Common myeloid progenitor, CD34-positive (primary cell): ENCODE measurements at regions not wholly inside any gene's neighbourhood (a gene's known extent, or its start where the extent isn't known, plus 50 kb on each side); places are given as distances from the start of the nearest gene placed in this dataset.

Experiments
- CTCF ChIA-PET: fragments of 350-600 bp; sonication (Branson Sonifier 250); formaldehyde crosslinking; loops from one replicate; lab custom pipeline; 2021; ENCODE audit warnings: antibody characterized with exemption; lab: Charles Lee
- POLR2A ChIA-PET: fragments of 350-600 bp; sonication (Branson Sonifier 250); formaldehyde crosslinking; loops from one replicate; lab custom pipeline; 2021; ENCODE audit warnings: antibody characterized with exemption; lab: Charles Lee
- DNase-seq, 3 donors: peaks; one replicate each; pipeline versions ENCODE4 v3.0.0 to v3.0.0-alpha.2; 2013
- H3K27ac ChIP-seq, 2 experiments: 1 replicate in 1 of 2; 2 replicates in 1 of 2; pipeline ENCODE4 v1.7.0; 2013; ENCODE audit warnings: inconsistent platforms in 2 of 2, low read length in 2 of 2, mild to moderate bottlenecking in 2 of 2, low read depth in 1 of 2, moderate library complexity in 1 of 2; ENCODE audit not compliant: severe bottlenecking in 2 of 2, insufficient read depth in 1 of 2, poor library complexity in 1 of 2
- H3K27me3 ChIP-seq, 5 experiments: replicated peaks in 2 of 5; 1 replicate in 3 of 5; 2 replicates in 2 of 5; pipeline versions ENCODE4 v1.6.1 to v1.7.0; 2013; ENCODE audit warnings: low read length in 4 of 5, mild to moderate bottlenecking in 2 of 5, moderate library complexity in 2 of 5, inconsistent platforms in 1 of 5; ENCODE audit not compliant: insufficient read depth in 5 of 5, control insufficient read depth in 4 of 5
- H3K36me3 ChIP-seq, 4 experiments: 1 replicate in 2 of 4; 2 replicates in 2 of 4; pipeline versions ENCODE4 v1.6.1 to v1.7.0; 2013; ENCODE audit warnings: low read length in 3 of 4, control low read depth in 1 of 4, mild to moderate bottlenecking in 1 of 4; ENCODE audit not compliant: control insufficient read depth in 4 of 4, insufficient read depth in 4 of 4
- H3K4me1 ChIP-seq, 4 experiments: 1 replicate in 3 of 4; 2 replicates in 1 of 4; pipeline versions ENCODE4 v1.6.1 to v1.7.1; 2013; ENCODE audit warnings: low read length in 3 of 4, mild to moderate bottlenecking in 3 of 4, control low read depth in 1 of 4, inconsistent platforms in 1 of 4, moderate library complexity in 1 of 4; ENCODE audit not compliant: control insufficient read depth in 4 of 4, insufficient read depth in 4 of 4; ENCODE audit errors: control extremely low read depth in 1 of 4
- H3K4me3 ChIP-seq, 7 experiments: 1 replicate in 4 of 7; 2 replicates in 3 of 7; pipeline versions ENCODE4 v1.5.1 to v1.7.0; 2013; ENCODE audit warnings: mild to moderate bottlenecking in 7 of 7, low read length in 6 of 7, moderate library complexity in 6 of 7, inconsistent platforms in 2 of 7, low read depth in 2 of 7, control low read depth in 1 of 7; ENCODE audit not compliant: insufficient read depth in 4 of 7, control insufficient read depth in 1 of 7; ENCODE audit errors: extremely low read depth in 1 of 7
- H3K9me3 ChIP-seq, 5 experiments: 1 replicate in 4 of 5; 2 replicates in 1 of 5; pipeline versions ENCODE4 v1.6.1 to v1.7.1; 2013; ENCODE audit warnings: low read length in 4 of 5, mild to moderate bottlenecking in 2 of 5, inconsistent platforms in 1 of 5, low read depth in 1 of 5, moderate library complexity in 1 of 5; ENCODE audit not compliant: control insufficient read depth in 4 of 5, insufficient read depth in 2 of 5; ENCODE audit errors: control extremely low read depth in 1 of 5
- whole genome bisulfite sequencing: methylation state at CpG from one replicate; pipeline ENCODE4 v1.1.5; 2013; ENCODE audit not compliant: insufficient coverage; 5-methylcytosine and 5-hydroxymethylcytosine counted together

- WGBS, result 92% methylated on average over 6 of the region's 7 CpGs
- no peak overlapping the region for H3K4me3 ChIP-seq
- ChIA-PET CTCF (interaction anchor here (0.8 kb wide), 1 partner anchor 23 kb away, joined by 3 read pairs; no protein-coding TSS in a partner anchor), POLR2A (no interaction called here)
- H3K9me3 ChIP-seq, result no peaks in the 10 kb centered on the region
- no peaks in the 10 kb centered on the region for H3K27me3 ChIP-seq
- no peak overlapping the region for H3K27ac ChIP-seq
- DNase-seq, result no peak
- no peaks in the 10 kb centered on the region for H3K36me3 ChIP-seq
- H3K4me1 ChIP-seq, result no peaks in the 10 kb centered on the region
Observed at GRCh38 chr12:77349689-77350370, 284.5 kb upstream of the E2F7 start.

- Histone ChIP-seq H3K27me3 (no peaks in the 10 kb centered on the region), H3K4me1 (peaks cover 0 to 1% (median 0%) of the 10 kb centered on the region in 4 experiments), H3K27ac (no peak overlapping the region), H3K36me3 (no peaks in the 10 kb centered on the region), H3K4me3 (no peak overlapping the region), H3K9me3 (no peaks in the 10 kb centered on the region)
- CTCF ChIA-PET, result no interaction called here
- POLR2A ChIA-PET, result no interaction called here
- DNase-seq, result no peak
- 100% methylated on average over 1 of the region's 2 CpGs for WGBS
Observed at GRCh38 chr12:77347017-77347416, 281.6 kb upstream of the E2F7 start.

DNA sequence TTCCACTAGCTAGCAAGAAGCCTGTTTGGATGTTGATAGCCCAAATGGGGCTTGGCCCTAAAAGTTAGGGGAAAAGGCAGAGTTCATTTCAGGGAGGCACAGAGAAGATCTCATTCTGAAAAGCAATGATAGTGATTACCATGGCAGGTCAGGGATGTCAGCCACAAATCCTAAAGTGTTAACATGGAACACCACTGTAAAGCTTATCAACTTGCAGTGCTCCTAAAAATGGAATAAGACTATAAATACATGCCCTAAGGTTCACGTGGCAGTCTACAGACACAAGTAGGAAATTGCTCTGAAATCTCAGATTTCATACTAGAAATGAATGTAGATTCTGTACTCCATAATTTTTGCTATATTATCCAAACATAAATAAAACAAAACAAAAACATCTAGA, 280.0 kb upstream of the E2F7 start:
- no peaks in the 10 kb centered on the region for H3K27me3 ChIP-seq
- H3K4me1 ChIP-seq, result peaks cover 0 to 1% (median 0%) of the 10 kb centered on the region in 4 experiments
- H3K27ac ChIP-seq, result no peak overlapping the region
- no peak for DNase-seq
- H3K36me3 ChIP-seq, result no peaks in the 10 kb centered on the region
- no CpG with 5 or more reads among the region's 1 CpG for WGBS
- CTCF ChIA-PET, result no interaction called here
- no peaks in the 10 kb centered on the region for H3K9me3 ChIP-seq
- no peak overlapping the region for H3K4me3 ChIP-seq
- POLR2A ChIA-PET, result no interaction called here

- H3K4me1 ChIP-seq, result peaks cover 0 to 1% (median 0%) of the 10 kb centered on the region in 4 experiments
- H3K27ac ChIP-seq, result no peak overlapping the region
- no peak overlapping the region for H3K4me3 ChIP-seq
- ChIA-PET POLR2A (no interaction called here), CTCF (no interaction called here)
- no peak for DNase-seq
- no peaks in the 10 kb centered on the region for H3K9me3 ChIP-seq
- no peaks in the 10 kb centered on the region for H3K27me3 ChIP-seq
- whole genome bisulfite sequencing, result no CpG with 5 or more reads among the region's 1 CpG
- no peaks in the 10 kb centered on the region for H3K36me3 ChIP-seq
Observed at GRCh38 chr12:77344651-77345050, 279.3 kb upstream of the E2F7 start.

GRCh38 chr12:77343291-77343690, 277.9 kb upstream of the E2F7 start:
- H3K27ac ChIP-seq, result no peak overlapping the region
- ChIA-PET CTCF (no interaction called here), POLR2A (no interaction called here)
- H3K9me3 ChIP-seq, result no peaks in the 10 kb centered on the region
- no CpG with 5 or more reads among the region's 1 CpG for WGBS
- DNase-seq, result no peak
- H3K27me3 ChIP-seq, result no peaks in the 10 kb centered on the region
- no peaks in the 10 kb centered on the region for H3K36me3 ChIP-seq
- peaks cover 0 to 1% (median 0%) of the 10 kb centered on the region in 4 experiments for H3K4me1 ChIP-seq
- no peak overlapping the region for H3K4me3 ChIP-seq

DNA sequence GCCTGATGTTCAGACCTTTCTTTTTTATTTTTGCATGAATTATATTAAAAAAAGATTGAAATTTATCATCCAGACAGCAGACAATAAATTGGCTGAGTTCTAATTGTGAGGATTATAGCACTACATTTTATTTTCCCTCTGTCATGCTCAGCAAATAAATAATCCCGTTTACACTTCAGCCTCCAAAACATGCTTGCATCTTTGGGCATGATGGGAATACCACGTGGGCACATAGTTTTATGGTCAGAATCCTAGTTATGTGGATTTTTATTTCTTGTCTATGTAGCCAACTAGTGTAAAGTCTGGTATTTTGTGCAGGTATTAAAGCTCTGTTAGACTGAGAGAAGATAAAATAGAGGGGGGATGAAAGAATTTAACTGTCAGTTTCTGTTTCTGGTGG, 276.9 kb upstream of the E2F7 start:
- Histone ChIP-seq H3K27me3 (no peaks in the 10 kb centered on the region), H3K9me3 (no peaks in the 10 kb centered on the region), H3K27ac (no peak overlapping the region), H3K36me3 (no peaks in the 10 kb centered on the region), H3K4me3 (no peak overlapping the region), H3K4me1 (peaks cover 0 to 2% (median 0%) of the 10 kb centered on the region in 4 experiments)
- WGBS, result 86% methylated on average over 1 of the region's 2 CpGs
- ChIA-PET CTCF (no interaction called here), POLR2A (no interaction called here)
- DNase-seq, result no peak

DNA sequence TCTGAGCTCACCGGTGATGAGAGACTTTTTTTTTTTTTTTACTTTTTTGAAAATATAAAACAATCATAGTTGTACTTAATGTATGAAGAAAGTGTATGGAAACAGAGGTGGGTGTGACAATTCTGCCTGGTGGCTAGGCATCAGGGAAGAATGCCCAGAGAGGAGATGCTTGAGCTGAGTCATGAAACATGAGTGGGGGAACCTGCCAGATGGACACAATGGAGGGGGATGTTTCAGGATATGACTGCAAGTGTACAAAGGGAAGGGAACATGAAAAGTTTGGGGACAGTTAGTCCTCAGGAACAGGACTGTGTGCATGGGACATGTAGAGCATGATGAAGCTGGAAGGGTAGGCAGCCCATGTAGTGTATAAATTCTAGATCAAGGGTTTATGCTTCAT, 274.2 kb upstream of the E2F7 start:
- Histone ChIP-seq H3K4me1 (peaks cover 0 to 7% (median 0%) of the 10 kb centered on the region in 4 experiments), H3K9me3 (no peaks in the 10 kb centered on the region), H3K4me3 (no peak overlapping the region), H3K27me3 (no peaks in the 10 kb centered on the region), H3K36me3 (no peaks in the 10 kb centered on the region), H3K27ac (no peak overlapping the region)
- CTCF ChIA-PET, result no interaction called here
- POLR2A ChIA-PET, result no interaction called here
- DNase-seq, result no peak
- no CpG with 5 or more reads among the region's 1 CpG for WGBS
